Activated CD8-positive, alpha-beta memory T cell treated with anti-CD3 and anti-CD28 coated beads, Interleukin-2, amount 10 ng/mL, durations not matched to agents 7 days and 5 days (primary cell): ENCODE measurements at regions not wholly inside any gene's neighbourhood (a gene's known extent, or its start where the extent isn't known, plus 50 kb on each side); places are given as distances from the start of the nearest gene placed in this dataset.

ENCODE experiments used
- ATAC-seq: fragments of 150-1000 bp; cut with Tn5 transposase; one replicate; pipeline ENCODE4 v1.10.0; 2021; ENCODE audit warnings: moderate library complexity
- CTCF ChIA-PET: fragments of 350-600 bp; sonication (Branson Sonifier 250); formaldehyde crosslinking; loops from one replicate; lab custom pipeline; 2021; ENCODE audit warnings: antibody characterized with exemption; lab: Charles Lee
- DNase-seq: peaks from one replicate; pipeline ENCODE4 v3.0.0-alpha.2; 2020
- H3K27ac Mint-ChIP-seq: one replicate; pipeline ENCODE4 v1.8.0; 2021; ENCODE audit warnings: mild to moderate bottlenecking, mixed read lengths
- H3K27me3 Mint-ChIP-seq: one replicate; pipeline ENCODE4 v1.8.0; 2021; ENCODE audit warnings: mixed read lengths
- H3K36me3 Mint-ChIP-seq: one replicate; pipeline ENCODE4 v1.8.0; 2021; ENCODE audit warnings: mild to moderate bottlenecking, mixed read lengths
- H3K4me1 Mint-ChIP-seq: one replicate; pipeline ENCODE4 v1.8.0; 2021; ENCODE audit warnings: mixed read lengths
- H3K4me3 Mint-ChIP-seq: one replicate; pipeline ENCODE4 v1.8.0; 2021; ENCODE audit warnings: mild to moderate bottlenecking, moderate library complexity, mixed read lengths
- H3K9me3 Mint-ChIP-seq: one replicate; pipeline ENCODE4 v1.8.0; 2022; ENCODE audit warnings: low read depth, mixed read lengths

DNA sequence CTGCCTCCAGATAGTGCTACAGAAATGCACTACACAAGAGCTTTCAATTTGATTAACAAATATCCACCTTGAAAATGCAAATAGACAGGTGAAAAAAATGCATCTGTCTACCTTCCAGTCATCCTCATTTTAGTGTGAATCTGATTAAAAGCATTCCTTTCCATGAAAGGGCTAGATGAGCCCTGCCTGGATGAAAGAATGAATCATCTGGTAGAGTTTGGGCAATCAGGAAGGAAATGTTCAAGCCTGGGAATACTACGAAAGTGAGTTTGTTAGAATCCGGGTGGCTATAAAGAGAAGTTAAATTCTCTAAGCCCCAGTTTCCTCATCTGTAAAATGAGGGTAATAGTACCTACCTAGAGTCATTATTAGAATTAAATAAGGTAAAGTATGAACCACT, 142.6 kb downstream of the FAM114A2 start:
- Mint-ChIP-seq H3K9me3 (no peaks in the 10 kb centered on the region), H3K36me3 (no peaks in the 10 kb centered on the region), H3K27me3 (peaks cover 3% of the 10 kb centered on the region), H3K4me3 (no peak overlapping the region), H3K4me1 (no peaks in the 10 kb centered on the region), H3K27ac (no peak overlapping the region)
- DNase-seq (no peak), ATAC-seq (no peak)
- CTCF ChIA-PET, result no interaction called here

GRCh38 chr5:153895266-153895665, 143.4 kb downstream of the FAM114A2 start:
- ATAC-seq, result no peak
- no peaks in the 10 kb centered on the region for H3K9me3 Mint-ChIP-seq
- no peak for DNase-seq
- no peaks in the 10 kb centered on the region for H3K4me1 Mint-ChIP-seq
- H3K4me3 Mint-ChIP-seq, result no peak overlapping the region
- CTCF ChIA-PET, result no interaction called here
- no peaks in the 10 kb centered on the region for H3K36me3 Mint-ChIP-seq
- H3K27me3 Mint-ChIP-seq, result peaks cover 3% of the 10 kb centered on the region
- H3K27ac Mint-ChIP-seq, result no peak overlapping the region

GRCh38 chr5:153893817-153894216, 144.9 kb downstream of the FAM114A2 start:
- ATAC-seq (no peak), DNase-seq (no peak)
- Mint-ChIP-seq H3K4me1 (no peaks in the 10 kb centered on the region), H3K36me3 (no peaks in the 10 kb centered on the region), H3K27ac (no peak overlapping the region), H3K9me3 (no peaks in the 10 kb centered on the region), H3K4me3 (no peak overlapping the region), H3K27me3 (peaks cover 3% of the 10 kb centered on the region)
- CTCF ChIA-PET, result no interaction called here

GRCh38 chr5:153891394-153891793, 147.3 kb downstream of the FAM114A2 start:
- CTCF ChIA-PET, result no interaction called here
- Mint-ChIP-seq H3K9me3 (no peaks in the 10 kb centered on the region), H3K36me3 (no peaks in the 10 kb centered on the region), H3K27ac (no peak overlapping the region), H3K4me3 (no peak overlapping the region), H3K4me1 (no peaks in the 10 kb centered on the region), H3K27me3 (peaks cover 3% of the 10 kb centered on the region)
- DNase-seq (no peak), ATAC-seq (no peak)

DNA sequence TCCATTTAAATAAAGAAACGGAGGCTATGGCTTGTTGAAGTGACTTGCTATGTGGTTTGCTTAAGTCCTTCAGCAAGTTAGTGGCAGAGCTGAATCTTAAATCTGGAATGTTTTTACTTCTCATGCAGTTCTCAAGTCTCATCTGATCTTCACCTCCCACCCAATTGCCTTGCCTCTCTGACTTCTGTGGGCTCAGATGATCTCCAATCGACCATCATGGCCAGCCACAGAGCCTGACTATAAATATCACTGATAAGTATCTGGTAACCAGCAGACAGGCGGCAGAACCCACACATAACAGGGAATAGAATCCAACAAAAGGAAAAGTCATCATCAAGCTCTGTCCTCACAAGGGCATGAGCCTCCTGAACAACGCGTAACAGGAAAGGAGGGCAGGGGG, 149.9 kb downstream of the FAM114A2 start:
- no peak for DNase-seq
- Mint-ChIP-seq H3K27ac (no peak overlapping the region), H3K4me3 (no peak overlapping the region), H3K4me1 (no peaks in the 10 kb centered on the region), H3K27me3 (peaks cover 3% of the 10 kb centered on the region), H3K36me3 (no peaks in the 10 kb centered on the region), H3K9me3 (no peaks in the 10 kb centered on the region)
- no peak for ATAC-seq
- CTCF ChIA-PET, result no interaction called here

GRCh38 chr5:153885141-153885540, 153.6 kb downstream of the FAM114A2 start:
- no peaks in the 10 kb centered on the region for H3K4me1 Mint-ChIP-seq
- no peak for DNase-seq
- H3K27me3 Mint-ChIP-seq, result peaks cover 6% of the 10 kb centered on the region
- no peak overlapping the region for H3K27ac Mint-ChIP-seq
- CTCF ChIA-PET, result no interaction called here
- no peaks in the 10 kb centered on the region for H3K9me3 Mint-ChIP-seq
- H3K36me3 Mint-ChIP-seq, result no peaks in the 10 kb centered on the region
- no peak overlapping the region for H3K4me3 Mint-ChIP-seq
- ATAC-seq, result no peak

- H3K27ac Mint-ChIP-seq, result no peak overlapping the region
- H3K4me3 Mint-ChIP-seq, result no peak overlapping the region
- H3K36me3 Mint-ChIP-seq, result no peaks in the 10 kb centered on the region
- peaks cover 6% of the 10 kb centered on the region for H3K27me3 Mint-ChIP-seq
- no peak for ATAC-seq
- DNase-seq, result no peak
- H3K4me1 Mint-ChIP-seq, result no peaks in the 10 kb centered on the region
- H3K9me3 Mint-ChIP-seq, result no peaks in the 10 kb centered on the region
- CTCF ChIA-PET, result no interaction called here
These were observed 154.1 kb downstream of the FAM114A2 start for GRCh38 chr5:153884612-153884957.

DNA sequence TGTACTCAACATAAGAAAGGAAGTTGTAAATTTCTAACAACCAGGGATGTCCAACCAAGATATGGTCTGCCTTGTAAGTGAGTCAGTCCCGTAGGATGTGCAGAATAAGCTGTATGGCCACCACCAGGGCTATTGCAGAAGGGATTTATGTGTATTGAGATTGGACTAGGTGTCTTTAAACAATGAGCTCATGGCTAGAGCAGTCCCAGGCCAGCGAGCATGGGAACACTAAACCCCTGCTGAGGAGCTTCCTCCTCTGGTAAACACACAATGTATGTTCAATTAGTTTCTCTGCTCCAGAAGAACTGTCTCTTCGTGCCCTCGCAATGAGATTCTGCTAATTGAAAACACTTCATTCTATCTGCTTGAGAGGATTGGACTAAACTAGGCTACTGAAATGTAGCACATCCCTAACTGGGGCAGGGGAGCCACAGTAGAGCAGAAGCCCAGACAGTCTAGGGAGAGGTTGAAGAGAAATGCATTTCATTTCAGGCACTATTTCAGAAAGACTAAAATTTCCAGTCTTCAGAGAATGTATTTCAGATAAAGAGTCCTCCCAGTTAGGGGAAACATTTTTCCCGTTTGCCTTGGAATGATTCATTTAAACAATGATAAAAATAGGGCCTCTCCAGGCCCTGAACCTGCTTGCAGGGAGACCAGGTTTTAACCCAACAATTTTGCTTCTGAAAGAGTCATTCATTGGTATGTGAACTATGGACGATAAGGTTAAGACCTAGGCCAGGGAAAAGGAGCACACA, 154.7 kb downstream of the FAM114A2 start:
- H3K36me3 Mint-ChIP-seq, result no peaks in the 10 kb centered on the region
- CTCF ChIA-PET, result no interaction called here
- H3K27ac Mint-ChIP-seq, result no peak overlapping the region
- ATAC-seq (no peak), DNase-seq (no peak)
- no peaks in the 10 kb centered on the region for H3K9me3 Mint-ChIP-seq
- no peaks in the 10 kb centered on the region for H3K4me1 Mint-ChIP-seq
- H3K4me3 Mint-ChIP-seq, result no peak overlapping the region
- H3K27me3 Mint-ChIP-seq, result peaks cover 6% of the 10 kb centered on the region

GRCh38 chr5:153881687-153882086, 157.0 kb downstream of the FAM114A2 start:
- H3K27me3 Mint-ChIP-seq, result peaks cover 6% of the 10 kb centered on the region
- no peaks in the 10 kb centered on the region for H3K4me1 Mint-ChIP-seq
- H3K4me3 Mint-ChIP-seq, result no peak overlapping the region
- ATAC-seq, result no peak
- CTCF ChIA-PET, result no interaction called here
- no peaks in the 10 kb centered on the region for H3K36me3 Mint-ChIP-seq
- no peak overlapping the region for H3K27ac Mint-ChIP-seq
- H3K9me3 Mint-ChIP-seq, result no peaks in the 10 kb centered on the region
- no peak for DNase-seq

- H3K4me3 Mint-ChIP-seq, result no peak overlapping the region
- no peak for DNase-seq
- ATAC-seq, result no peak
- H3K27ac Mint-ChIP-seq, result no peak overlapping the region
- H3K27me3 Mint-ChIP-seq, result peaks cover 2% of the 10 kb centered on the region
- CTCF ChIA-PET, result no interaction called here
- H3K9me3 Mint-ChIP-seq, result no peaks in the 10 kb centered on the region
- H3K4me1 Mint-ChIP-seq, result no peaks in the 10 kb centered on the region
- no peaks in the 10 kb centered on the region for H3K36me3 Mint-ChIP-seq
These were observed 158.6 kb downstream of the FAM114A2 start for GRCh38 chr5:153880106-153880505.

GRCh38 chr5:153879596-153879995, 159.1 kb downstream of the FAM114A2 start:
- Mint-ChIP-seq H3K4me1 (no peaks in the 10 kb centered on the region), H3K9me3 (no peaks in the 10 kb centered on the region), H3K27ac (no peak overlapping the region), H3K4me3 (no peak overlapping the region), H3K36me3 (no peaks in the 10 kb centered on the region), H3K27me3 (peaks cover 5% of the 10 kb centered on the region)
- CTCF ChIA-PET, result no interaction called here
- DNase-seq, result no peak
- ATAC-seq, result no peak

GRCh38 chr5:153866176-153866575, 172.5 kb downstream of the FAM114A2 start:
- ATAC-seq (no peak), DNase-seq (no peak)
- no peak overlapping the region for H3K4me3 Mint-ChIP-seq
- CTCF ChIA-PET, result no interaction called here
- H3K4me1 Mint-ChIP-seq, result no peaks in the 10 kb centered on the region
- no peaks in the 10 kb centered on the region for H3K9me3 Mint-ChIP-seq
- no peaks in the 10 kb centered on the region for H3K36me3 Mint-ChIP-seq
- H3K27ac Mint-ChIP-seq, result no peak overlapping the region
- H3K27me3 Mint-ChIP-seq, result no peaks in the 10 kb centered on the region

DNA sequence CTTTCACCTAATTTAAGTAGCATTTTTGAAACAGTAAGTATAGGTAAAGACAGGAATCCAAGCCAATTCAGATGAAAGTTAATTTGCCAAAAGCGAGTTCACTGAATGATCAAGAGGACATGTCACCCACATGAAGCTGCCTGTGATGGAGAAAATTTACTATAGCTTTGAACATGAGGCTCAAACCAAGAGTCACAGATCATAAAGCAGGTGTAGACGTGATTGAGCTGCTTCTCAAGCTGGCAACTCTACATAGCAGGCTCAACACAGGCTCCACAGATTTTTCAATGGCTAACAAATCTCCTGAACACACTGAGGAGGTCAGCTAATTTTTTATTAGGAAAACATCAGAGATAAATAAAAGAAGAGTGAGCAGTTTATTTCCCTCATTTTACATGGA, 173.7 kb downstream of the FAM114A2 start:
- no peaks in the 10 kb centered on the region for H3K9me3 Mint-ChIP-seq
- DNase-seq, result no peak
- ATAC-seq, result no peak
- CTCF ChIA-PET, result no interaction called here
- H3K4me3 Mint-ChIP-seq, result no peak overlapping the region
- H3K27me3 Mint-ChIP-seq, result no peaks in the 10 kb centered on the region
- H3K36me3 Mint-ChIP-seq, result no peaks in the 10 kb centered on the region
- H3K4me1 Mint-ChIP-seq, result no peaks in the 10 kb centered on the region
- no peak overlapping the region for H3K27ac Mint-ChIP-seq

DNA sequence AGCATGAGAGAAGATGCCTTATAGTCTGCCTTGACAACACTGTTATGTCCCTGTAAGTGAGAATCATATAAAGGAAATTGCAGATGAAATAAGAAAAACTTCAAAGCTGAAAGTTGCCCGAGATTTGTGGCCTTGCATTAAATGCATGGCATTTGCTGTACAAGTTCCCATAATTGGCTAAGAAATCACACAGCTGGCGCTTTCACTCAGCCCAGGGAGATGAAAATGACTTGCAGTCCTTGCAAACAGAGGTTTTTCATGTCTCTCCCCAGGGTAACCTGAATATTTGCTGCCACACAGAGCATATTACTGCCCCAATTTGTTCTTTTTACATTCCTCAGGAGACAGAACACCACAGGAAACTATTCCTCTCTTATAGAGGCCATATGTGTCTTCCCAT, 174.8 kb downstream of the FAM114A2 start:
- no peaks in the 10 kb centered on the region for H3K27me3 Mint-ChIP-seq
- no peak for ATAC-seq
- no peak for DNase-seq
- no peaks in the 10 kb centered on the region for H3K4me1 Mint-ChIP-seq
- CTCF ChIA-PET, result no interaction called here
- no peaks in the 10 kb centered on the region for H3K9me3 Mint-ChIP-seq
- no peaks in the 10 kb centered on the region for H3K36me3 Mint-ChIP-seq
- H3K27ac Mint-ChIP-seq, result no peak overlapping the region
- no peak overlapping the region for H3K4me3 Mint-ChIP-seq
